NT2/D1 (cell line): ENCODE measurements at regions not wholly inside any gene's neighbourhood (a gene's known extent, or its start where the extent isn't known, plus 50 kb on each side); places are given as distances from the start of the nearest gene placed in this dataset.

Source experiments
- YY1 ChIP-seq: IDR thresholded peaks from 2 replicates; pipeline ENCODE4 v1.6.1; 2011; ENCODE audit not compliant: insufficient read length, insufficient read depth
- ZNF274 ChIP-seq: IDR thresholded peaks from 2 replicates; pipeline ENCODE4 v1.6.1; 2011; ENCODE audit warnings: mild to moderate bottlenecking, low read depth, low read length

DNA sequence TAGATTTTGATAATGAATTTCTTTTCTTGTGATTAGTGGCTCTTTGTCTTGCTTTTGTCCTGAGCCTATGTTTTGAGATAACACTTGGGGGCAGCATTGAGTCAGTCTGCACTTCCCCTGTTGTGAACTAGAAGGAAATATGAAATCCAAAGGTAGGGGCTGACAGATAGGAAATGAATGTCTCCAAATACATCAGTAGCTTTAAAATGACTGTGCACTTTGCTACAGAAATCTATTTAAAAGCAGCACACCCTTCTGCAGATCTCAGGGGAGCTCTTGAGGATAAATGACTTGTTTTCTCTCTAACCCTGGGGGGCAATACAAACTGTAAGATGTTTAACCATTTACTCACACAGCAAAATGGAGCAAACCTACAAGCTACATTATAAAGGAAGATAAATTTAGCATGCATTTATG lies 176.0 kb upstream of the MYO3A start:
- TF ChIP-seq YY1 (no peak), ZNF274 (no peak)
